CD4-positive, alpha-beta T cell treated with Interleukin-2 at 100 ng/mL for 4 hours (primary cell): ENCODE measurements at regions not wholly inside any gene's neighbourhood (a gene's known extent, or its start where the extent isn't known, plus 50 kb on each side); places are given as distances from the start of the nearest gene placed in this dataset.

Experiments
- DNase-seq: peaks from one replicate; pipeline ENCODE4 v3.0.0-alpha.2; 2020; ENCODE audit warnings: low spot score

DNA sequence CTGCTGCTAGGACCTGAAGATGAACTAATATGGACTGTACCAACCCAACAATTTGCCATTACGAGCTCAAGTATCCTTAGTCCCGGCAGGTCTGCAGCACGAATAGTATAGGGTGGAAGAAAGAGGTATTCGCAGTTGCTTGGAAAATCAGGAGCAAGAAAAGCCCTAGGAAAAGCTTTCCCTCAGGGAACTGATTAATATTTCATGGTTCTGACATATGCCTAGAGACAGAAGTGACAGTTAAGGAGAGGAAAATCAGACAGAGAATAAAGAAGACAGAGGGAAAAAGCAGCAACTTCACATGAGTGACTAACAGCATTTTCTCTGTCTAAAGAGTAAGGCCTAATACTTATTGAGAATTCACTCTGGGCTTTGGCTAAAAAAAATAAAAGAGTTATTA, 602.9 kb upstream of the ATP2B1 start:
- no peak for DNase-seq

DNA sequence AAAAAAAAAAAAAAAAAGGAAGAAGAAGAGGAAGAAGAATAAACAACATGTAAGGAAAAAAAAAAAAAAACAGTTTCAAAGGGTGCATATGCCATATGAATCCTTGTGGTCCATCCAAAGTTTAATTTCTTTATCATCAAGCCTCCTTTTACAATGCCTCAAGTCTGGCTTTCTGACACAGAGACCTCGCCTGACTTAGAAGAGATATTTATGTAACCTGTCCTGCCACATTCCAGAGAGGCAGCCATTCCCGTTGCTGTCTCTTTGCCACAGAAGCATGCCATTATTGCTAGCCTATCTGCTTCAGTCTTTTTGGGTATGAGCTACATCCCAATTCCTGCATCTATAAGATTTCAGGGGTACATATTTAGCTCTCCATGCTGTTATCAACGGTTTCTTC, 596.7 kb upstream of the ATP2B1 start:
- no peak for DNase-seq

- DNase-seq: no peak
These were observed 595.6 kb upstream of the ATP2B1 start for GRCh38 chr12:90304231-90304630.

- DNase-seq: no peak
These were observed 595.1 kb upstream of the ATP2B1 start for GRCh38 chr12:90303771-90304170.

- DNase-seq: no peak
These were observed 593.0 kb upstream of the ATP2B1 start for GRCh38 chr12:90301561-90302133.

DNA sequence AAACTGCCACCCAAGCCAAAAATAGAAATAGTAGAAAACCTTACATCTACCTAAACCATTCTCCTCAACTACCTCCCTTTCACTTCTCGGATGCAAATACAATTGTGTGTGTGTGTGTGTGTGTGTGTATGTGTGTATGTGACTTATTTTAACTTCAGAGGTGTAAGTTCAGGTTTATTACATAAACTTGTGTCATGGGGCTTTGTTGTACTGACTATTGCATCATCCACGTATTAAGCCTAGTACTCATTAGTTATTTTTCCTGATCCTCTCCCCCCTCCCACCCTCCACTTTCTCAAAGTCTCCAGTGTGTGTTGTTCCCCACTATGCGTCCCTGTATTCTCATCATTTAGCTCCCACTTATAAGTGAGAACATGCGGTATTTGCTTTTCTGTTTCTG, 592.5 kb upstream of the ATP2B1 start:
- DNase-seq: no peak

- no peak for DNase-seq
These were observed 591.0 kb upstream of the ATP2B1 start for GRCh38 chr12:90299666-90300065.

DNA sequence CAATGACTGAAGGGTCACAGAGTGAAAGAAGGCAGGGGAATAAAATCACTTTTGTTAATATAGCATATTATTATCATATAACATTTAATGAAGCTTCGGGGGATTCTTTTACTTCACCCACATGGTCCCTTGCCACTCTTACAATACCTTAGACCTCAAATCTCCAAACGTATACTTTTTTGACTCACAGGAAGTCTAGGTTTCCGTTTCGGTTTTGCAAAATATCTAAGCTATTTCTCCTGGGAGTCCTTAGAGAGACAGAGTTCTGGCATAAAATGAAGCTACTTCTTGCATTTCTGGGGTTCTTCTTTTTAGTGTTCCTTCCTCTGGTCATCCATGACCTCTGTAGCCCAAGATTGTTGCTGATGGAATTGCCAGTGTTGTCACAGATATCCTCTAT, 590.5 kb upstream of the ATP2B1 start:
- DNase-seq: peak; percentile 29

GRCh38 chr12:90298289-90298948, 589.8 kb upstream of the ATP2B1 start:
- DNase-seq: no peak

DNA sequence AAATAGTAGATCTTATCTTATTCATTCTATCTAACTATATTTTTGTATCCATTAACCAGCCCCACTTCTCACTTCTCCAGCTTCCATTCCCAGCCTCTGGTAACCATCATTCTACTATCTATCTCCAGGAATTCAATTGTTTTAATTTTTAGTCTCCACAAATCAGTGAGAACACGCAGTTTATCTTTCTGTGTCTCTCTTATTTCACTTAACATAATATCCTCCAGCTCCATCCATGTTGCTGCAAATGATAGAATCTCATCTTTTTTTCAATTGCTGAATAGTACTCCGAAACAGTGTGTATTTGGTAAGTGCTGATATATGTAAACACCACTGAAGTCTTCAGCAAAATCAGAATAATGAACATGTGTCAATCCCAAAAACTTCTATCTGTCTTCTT, 587.2 kb upstream of the ATP2B1 start:
- DNase-seq: no peak

- DNase-seq: no peak
These were observed 583.5 kb upstream of the ATP2B1 start for GRCh38 chr12:90292183-90292582.

GRCh38 chr12:90290980-90291975, 582.6 kb upstream of the ATP2B1 start:
- no peak for DNase-seq

GRCh38 chr12:90287585-90287984, 578.9 kb upstream of the ATP2B1 start:
- no peak for DNase-seq

DNA sequence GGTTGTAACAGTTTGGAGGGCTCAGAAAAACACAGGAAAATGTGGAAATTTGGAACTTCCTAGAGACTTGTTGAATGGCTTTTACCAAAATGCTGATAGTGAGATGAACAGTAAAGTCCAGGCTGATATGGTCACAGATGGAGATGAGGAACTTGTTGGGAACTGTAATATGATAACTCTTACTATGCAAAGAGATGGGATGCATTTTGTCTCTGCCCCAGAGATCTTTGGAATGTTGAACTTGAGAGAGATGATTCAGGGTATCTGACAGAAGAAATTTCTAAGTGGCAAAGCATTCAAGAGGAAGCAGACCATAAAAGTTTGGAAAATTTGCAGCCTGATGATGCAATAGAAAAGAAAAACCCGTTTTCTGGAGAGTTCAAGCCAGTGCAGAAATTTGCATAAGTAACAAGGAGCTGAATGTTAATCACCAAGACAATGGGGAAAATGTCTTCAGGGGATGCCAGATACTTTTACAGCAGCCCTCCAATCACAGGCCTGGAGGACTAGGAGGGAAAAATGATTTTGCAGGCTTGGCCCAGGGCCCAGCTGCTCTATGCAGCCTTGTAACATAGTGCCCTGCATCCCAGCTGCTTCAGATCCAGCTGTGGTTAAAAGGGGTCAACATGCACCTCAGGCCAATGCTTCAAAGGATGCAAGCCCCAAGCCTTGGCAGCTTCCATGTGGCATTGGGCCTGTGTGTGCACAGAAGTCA, 572.7 kb upstream of the ATP2B1 start:
- no peak for DNase-seq

- peak; percentile 3 for DNase-seq
These were observed 572.0 kb upstream of the ATP2B1 start for GRCh38 chr12:90280564-90281058.

GRCh38 chr12:90280033-90280432, 571.4 kb upstream of the ATP2B1 start:
- DNase-seq: no peak

DNA sequence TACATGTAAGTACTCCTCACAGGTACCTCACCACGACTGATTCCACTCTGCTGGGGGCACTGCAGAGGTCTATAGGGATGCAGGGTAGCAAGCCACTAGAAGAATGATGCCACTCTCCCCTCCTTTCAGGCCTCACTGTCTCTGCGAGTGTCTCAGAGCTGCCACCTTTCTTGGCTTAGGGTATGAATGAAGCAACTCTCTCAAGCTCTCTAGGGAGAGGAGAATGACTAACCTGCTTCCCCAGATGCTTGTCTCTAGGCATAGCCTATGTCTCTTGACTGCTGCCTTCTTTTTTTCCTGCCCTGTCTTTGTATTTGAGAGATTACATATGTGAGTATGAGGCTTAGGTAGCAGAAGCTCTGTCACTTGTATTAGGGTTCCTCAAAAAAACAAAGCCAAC, 566.5 kb upstream of the ATP2B1 start:
- DNase-seq: no peak

- DNase-seq: no peak
These were observed 565.8 kb upstream of the ATP2B1 start for GRCh38 chr12:90274407-90274806.

GRCh38 chr12:90268574-90268973, 559.9 kb upstream of the ATP2B1 start:
- DNase-seq: no peak

GRCh38 chr12:90262251-90262650, 553.6 kb upstream of the ATP2B1 start:
- no peak for DNase-seq

DNA sequence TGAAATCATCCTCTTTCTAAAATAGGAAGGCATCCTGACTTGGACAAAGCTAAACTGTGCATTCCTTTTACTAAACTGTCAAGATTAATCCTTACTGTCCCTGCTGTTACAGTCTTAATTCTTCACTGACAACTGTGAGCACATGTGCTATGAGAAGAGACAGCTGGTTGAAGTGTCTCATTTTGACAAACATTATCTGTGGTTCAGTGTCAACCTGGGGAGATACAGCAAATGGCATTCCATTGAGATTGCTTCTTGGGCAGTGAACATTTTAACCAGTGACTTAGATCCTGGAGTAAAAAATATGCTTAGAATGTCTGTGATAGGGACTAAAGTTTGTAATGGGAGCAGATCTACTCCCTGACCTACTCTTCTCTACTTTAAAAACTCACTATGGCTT, 552.6 kb upstream of the ATP2B1 start:
- no peak for DNase-seq

DNA sequence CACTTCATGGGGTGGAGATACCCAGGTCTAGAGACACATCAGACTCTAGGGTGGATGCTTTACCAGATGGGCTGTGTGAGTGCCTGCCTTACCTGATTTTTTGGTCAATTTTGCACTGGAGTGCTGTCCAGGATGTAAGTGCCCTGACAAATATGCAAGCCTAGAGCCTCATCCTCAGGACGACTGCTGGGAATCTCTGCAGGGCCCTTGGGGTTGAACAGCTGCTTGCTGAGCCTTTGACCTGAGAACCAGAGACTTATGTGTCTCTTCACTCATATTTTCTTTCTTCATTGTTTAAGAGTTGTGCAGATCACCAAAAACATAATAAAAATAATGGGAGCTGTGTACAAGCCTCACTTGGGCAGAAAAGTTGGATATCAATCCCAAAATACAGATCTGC, 551.5 kb upstream of the ATP2B1 start:
- DNase-seq: no peak
